CMK (cell line): ENCODE measurements at regions not wholly inside any gene's neighbourhood (a gene's known extent, or its start where the extent isn't known, plus 50 kb on each side); places are given as distances from the start of the nearest gene placed in this dataset.
"Not testable (repeated sequence)": the region's sequence is repeated elsewhere in the genome, so short reads cannot be mapped to it uniquely, and the experiment has no call there.

ENCODE experiments used
- DNase-seq: peaks from one replicate; pipeline ENCODE4 v3.0.0-alpha.2; 2010; ENCODE audit warnings: low read depth

DNA sequence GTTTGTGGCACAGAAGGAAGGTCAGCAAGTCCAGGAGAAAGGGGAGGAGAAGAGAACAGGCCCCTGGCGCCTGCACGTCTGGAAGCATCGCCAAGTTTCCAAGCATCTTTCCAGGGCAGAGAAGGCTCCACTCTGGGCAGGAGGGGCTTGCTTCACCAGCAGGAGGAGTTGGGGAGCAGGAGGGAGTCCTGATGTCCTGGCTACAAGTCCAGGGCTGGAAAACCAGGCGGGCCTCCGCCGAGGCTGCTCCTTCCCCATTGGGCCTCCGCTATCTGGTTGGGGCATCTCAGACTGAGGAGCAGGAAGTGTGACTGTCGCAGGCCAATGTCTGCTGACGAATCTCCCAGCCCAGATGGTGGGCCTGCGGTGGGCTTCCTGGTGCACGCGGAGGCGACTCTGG is 421.9 kb downstream of the PREX1 start:
- DNase-seq = peak; percentile 22

DNA sequence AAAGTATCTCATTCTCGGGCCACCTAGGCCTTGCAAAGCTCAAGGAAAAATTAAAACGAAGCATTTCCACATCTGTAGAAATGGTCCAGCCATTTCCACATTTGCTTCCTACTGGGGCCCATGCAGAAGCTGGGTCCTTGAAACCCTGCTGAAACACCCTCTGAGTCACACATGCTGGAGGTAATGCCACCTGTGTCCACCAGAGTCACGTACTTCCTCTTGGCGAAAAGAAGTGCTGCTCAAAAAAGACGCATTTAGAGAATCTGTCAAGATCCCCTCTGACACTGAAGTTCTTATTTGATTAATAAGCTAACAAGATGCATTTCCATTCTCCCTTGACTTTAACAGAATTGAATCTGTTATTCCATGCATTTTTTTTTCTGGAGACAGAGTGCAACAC is 423.2 kb downstream of the PREX1 start:
- DNase-seq = no peak

DNA sequence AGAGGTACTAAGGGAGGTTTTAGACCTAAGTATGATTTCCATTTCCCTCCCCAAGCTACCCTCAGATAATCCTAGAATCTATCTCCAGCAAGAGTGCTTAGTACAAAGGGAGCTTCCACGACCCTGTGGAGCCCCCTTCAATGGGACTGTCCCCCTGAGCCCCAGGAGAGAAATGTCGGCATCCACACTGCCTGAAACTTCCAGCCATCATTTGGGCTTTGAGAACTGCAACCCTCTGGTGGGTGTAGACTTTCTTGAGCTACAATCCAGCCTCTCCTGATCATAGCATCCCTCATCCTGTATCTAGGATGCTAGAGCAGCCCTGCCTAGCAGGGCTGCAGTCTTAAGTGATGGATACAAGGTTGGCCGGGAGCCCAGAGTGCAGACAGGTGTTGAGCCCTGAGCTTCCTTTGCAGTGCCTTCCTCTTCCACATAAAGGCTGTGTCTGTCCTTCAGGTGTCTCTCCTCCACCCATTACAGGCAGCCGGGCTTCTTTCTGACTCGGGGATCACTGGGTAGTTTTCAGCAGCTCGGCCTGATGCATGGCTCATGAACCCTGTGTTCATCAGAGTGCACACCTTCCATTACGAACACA is 424.5 kb downstream of the PREX1 start:
- no peak for DNase-seq

DNA sequence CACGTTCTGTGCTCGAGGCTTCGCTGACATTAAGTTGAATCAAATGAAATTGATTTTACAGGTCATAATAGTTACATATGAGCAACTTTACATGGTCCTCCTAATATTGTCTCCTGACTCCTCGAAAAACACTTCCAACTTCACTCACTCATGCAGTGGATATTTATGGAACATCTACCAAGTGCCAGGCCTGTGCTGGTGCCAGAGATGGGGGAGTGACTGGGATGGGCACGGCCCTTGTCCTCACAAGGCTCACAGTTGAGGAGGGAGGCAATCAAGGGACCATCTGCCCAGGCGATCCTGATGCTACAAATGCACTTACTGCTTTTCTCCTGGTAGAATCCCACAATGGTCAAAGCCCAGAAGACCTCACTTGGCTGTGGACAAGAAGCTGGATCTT is 426.4 kb downstream of the PREX1 start:
- no peak for DNase-seq

DNA sequence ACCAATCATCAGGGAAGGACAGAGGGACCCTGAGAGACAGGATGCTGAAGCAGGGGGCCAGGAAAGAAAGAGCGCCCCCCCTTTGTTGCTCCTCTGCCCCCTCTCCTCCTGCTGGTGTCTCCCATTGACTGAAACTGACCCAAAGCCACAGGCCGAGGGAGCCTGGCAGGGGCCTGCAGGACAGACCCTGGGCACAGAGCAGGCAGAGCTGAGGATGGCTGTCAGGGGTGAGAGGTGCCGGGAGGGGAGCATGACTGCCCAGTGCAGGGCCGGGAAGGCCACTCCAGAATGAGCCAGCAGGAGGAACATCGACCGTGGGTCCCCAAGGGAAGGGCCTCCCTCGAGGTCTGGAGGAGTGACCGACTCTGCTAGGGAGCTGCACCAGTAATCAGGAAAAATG is 427.8 kb downstream of the PREX1 start:
- no peak for DNase-seq

DNA sequence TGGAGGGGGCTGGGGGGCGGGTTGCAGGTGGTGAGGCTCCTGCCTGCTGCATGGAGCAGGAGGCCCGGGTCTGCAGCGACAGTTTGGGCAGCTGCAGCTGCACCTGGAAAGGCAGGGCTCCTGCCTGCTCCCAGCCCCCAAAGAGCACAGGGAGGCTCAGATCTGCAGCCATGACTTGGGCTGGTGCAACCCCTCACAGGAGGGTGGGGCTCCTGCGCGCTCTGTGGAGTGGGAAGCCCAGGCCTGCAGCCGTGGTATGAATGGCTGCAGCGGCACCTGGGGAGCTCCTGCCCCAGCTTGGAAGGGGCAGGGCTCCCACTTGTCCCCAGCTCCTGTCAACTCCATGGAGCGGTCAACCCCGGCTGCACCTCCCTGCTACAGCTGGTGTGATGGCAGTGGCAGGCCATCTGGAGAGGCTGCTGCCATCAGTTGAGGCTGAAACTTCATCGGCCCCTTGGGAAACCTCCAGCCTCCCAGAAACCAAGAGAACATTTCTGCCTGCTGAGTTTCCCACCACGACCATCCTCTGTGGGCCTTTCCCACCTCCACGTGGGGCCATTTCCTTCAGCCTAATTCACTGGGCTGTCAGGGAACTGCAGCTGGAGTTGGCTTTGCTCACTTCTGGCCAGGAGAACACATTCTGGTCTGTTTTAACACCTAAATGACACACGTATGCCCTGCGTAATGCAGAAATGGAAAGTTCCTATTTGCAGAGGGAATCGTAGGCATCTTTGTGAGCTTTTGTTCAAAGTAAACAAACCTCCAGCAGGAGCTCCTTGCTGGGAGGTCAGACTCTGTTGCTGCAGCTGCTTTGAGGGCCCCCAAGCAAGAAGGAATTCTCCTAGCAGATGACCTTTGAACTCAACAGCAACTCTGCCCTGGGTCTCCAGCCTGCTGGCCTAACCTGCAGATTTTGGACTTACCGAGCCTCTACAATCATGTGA is 429.0 kb downstream of the PREX1 start:
- DNase-seq = no peak

DNA sequence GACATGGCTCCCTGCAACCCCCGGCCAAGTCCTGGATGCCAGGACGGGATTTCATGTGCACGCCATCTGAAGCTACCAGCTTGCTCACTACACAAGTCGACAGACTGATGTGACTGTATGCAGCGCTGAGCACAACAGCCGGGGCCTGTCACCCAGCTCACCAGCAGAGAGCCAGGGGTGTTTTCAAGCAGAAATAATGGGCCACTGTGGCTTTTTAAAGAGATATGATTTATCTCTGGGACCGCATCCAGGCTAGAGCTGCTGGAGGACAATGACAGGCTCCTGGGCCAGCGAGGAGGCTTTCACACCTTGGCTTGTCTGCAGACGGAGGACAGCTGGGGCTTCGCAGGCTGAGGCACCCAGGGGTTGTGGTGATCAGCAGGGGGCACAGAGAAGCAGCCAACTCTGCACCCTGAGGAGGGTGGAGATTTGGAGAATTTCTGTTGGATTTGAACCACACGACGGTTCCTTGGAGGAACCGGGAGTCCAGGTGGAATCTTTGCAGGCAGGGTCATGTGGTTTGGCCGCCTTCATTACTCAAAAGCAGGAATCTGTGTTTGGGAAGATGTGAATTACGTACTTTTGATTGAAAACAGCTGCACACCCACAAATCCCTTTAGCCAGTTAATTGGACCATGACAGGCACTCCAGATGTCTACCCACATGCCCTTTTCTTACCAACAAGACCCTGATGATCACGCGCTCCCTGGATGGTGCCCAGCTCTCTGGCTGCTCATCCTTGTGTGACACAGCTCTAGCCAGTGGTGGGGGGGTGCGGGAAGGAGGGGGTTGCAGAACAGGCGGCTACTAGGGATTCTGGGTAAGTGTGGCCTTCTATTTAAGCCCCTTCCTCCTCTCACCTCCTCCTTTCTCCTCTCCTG is 430.6 kb downstream of the PREX1 start:
- not testable (repeated sequence) for DNase-seq

DNA sequence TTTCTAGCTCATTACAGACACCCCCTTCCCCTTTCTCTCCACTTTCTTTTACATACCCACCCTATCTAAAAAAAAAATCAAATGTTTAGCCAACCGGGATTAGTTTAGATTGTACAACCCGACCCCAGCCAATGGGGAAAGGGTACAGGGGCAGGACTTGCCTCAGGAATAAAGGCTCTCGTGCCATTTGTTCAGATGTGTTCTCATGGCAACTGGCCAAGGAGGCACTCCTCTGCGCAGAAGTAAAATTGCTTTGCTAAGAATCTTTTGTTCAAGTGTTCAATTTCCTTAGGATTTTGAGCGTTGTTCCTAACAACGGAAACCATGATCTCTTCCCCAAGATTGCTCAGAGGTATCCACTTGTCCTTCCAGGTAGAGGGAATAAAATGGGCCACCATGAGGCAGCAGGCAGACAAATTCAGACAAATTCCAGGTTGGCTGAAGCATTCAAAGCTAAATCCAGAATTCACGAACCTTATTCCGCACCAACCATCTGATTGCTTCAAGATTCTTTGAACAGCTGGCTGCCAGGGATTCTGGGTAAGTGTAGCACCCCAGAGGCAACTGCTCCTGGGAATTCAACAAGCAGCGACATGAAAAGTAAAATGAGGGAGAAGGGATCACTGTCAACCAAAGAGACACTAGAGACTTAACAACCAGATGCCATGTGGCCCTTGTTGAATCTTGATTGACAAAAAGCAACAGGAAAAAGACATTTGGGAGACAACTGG is 431.8 kb downstream of the PREX1 start:
- no peak for DNase-seq

DNA sequence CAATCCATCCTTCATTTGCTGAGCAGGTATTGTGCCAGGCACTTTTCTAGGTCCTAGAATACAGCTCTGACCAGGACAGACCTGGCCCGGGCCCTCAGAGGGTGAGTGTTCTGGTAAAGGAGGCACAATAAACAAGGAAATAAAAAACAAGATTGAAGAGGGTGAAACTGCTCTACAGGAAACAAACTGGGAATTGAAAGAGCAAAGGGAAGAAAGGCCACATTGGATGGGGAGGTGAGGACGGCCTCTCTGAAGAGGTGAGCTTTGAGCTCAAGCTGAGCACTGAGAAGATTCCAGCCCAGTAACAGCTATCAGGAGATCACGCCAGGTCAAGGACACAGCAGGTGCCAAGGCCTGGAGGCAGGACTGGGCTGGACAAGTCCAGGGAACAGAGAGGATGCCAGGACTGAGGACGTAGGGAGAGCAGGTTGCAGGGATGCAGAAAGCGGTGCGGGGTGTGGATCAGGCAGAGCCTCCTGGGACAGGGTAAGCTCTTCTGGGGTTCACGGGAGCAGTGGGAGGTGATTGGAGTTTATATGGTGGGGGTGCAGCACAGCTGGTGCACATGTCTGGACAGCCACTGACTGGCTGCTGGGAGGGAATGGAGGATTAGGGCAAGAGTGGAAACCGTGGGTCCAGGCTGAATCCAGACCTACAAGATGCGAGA is 433.3 kb downstream of the PREX1 start:
- DNase-seq = no peak

DNA sequence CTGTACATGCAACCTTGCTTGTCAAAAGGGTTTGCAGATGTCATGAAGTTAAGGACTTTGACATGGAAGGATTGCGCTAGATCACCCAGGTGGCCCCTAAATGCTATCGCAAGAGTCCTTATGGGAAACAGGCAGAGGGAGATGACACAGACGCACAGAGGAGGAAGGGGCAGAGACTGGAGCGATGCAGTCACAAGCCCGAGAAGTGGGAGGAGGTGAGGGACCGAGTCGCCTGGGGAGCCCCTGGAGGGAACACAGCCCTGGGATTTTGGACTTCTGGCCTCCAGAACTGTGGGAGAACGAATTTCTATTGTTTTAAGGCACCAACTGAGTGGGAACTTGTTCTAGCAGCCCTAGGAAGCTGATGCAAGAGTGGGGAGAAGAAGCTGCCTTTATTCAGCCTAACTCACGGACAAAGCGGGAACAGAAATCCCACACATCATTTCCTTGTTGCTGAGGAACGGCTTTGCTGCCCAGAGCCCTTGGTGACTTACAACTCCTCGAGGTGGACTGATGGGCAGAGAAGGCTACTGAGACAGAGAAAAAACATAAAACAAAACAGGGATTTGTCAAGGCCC is 434.0 kb downstream of the PREX1 start:
- DNase-seq = no peak

DNA sequence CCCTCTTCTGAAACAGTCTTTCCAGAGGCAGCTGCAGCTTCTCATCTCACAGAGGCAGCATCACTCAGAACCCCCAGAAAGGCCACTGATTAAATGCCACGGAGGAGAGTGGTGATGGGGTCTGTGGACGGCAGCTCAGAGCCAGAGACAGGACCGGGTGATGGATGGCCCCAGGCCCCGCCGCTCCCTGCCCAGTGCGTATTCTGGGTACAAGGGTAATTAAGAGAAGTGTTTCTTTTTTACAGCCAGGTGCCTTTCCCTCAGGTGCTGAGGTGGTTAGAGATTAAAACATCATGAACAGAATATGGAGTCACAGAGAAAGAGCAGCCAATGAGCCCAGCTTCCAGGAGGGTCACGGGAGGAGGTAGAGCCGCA is 434.5 kb downstream of the PREX1 start:
- no peak for DNase-seq

DNA sequence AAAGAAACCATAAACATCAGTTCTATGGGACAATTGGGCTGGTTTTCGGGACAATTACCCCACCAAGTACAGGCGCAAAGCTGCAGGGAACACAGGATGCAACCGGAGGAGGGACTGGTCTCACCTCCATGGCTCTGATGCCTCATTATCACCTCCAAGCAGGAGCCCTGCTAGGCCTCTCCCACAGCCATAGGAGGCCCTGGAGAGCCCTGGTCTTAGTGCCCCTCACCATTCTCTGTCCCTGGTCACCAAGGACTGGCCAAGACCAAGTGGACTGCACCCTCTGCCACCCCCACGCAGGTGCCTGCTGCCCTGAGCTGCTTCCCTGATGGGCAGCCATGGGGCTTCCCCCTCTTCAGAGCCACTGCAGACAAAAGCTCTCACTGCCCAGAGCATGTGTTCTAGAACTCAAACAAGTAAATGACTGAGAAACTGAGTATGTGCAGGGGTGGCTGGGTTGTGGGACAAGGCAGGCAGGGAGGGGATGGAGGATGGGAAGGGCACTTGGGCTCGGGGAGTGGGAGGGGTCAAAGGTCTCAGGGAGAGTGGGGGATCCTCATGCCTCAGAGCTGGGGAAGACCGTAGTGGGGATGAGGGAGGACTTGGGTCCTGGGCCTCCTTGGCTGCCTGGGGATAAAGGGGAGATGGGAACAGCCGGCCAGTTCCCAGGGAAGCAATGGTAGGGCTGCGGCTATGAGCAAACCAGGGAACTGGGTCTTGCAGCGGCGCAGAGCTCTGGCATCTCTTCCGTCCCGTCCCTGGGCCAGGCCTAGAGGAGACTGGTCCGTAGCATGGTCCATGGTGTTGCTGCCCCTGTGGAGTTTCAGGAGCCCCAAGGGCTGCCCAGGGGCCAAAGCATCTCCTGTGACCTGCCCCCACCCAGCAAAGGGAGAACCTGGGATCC is 435.1 kb downstream of the PREX1 start:
- DNase-seq = no peak

DNA sequence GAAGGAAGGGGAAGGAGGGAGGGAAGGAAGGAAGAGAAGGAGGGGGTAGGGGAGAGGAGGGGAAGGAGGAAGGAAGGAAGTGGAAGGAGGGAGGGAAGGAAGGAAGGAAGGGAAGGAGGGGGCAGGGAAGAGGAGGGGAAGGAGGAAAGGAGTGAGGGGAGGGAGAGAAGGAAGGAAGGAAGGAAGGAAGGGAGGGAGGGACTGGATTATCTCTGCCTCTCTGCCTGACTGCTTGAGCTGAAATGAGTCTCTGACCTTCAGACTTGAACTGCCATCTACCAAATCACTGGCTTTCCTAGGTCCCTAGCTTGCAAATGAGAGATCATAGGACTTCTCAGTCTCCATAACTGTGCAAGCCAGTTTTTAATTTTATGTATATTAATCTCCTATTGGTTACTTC is 436.8 kb downstream of the PREX1 start:
- no peak for DNase-seq

DNA sequence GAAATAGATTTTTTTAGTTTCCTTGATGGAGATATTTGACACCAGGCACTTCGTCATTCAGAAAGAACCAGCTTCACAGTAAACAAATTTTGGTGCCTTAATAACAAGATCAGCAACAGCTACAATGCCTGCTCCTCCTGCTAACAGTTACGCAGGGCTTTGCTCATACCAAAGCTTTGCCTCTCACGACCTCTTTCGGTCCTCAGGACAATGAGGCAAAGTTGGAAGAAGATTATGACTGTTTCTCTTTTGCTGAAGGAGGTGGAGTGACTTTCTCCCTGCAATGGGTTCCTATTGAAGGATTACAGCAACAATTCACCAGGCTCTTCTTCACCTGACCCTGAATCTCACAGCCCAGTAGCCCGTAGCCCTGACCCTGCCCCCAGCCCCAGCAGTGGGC is 440.1 kb downstream of the PREX1 start:
- no peak for DNase-seq

DNA sequence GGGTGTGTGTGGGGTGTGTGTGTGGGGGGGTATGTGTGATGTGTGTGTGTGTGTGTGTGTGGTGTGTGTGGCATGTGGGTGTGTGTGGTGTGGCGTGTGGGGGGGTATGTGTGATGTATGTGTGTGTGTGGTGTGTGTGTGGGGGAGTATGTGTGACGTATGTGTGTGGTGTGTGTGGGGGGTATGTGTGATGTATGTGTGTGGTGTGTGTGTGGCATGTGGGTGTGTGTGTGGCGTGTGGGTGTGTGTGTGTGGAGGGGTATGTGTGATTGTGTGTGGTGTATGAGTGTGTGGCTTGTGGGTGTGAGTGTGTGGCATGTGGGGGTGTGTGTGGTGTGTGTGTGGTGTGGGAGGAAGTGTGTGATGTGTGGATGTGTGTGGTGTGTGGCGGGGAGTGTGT is 442.3 kb downstream of the PREX1 start:
- DNase-seq = no peak

DNA sequence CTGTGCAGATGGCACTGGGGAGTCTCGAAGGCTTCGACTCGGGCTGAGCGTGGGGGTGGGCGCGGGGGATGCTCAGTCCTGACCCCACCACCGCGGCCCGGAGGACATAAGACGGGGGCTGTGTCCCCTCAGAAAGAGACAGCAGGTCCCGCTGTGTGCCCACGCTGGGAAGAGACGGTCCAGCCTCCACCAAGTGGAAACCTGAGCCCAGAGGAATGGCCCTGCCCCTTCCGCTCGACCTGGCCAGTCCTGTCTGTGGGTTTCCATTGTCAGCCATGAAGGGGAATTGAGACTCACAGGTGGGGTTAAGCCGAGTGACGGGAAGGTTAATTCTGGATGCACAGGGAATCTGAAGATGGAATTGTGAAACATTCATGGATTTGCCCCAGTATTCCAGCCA is 442.7 kb downstream of the PREX1 start:
- DNase-seq = no peak

DNA sequence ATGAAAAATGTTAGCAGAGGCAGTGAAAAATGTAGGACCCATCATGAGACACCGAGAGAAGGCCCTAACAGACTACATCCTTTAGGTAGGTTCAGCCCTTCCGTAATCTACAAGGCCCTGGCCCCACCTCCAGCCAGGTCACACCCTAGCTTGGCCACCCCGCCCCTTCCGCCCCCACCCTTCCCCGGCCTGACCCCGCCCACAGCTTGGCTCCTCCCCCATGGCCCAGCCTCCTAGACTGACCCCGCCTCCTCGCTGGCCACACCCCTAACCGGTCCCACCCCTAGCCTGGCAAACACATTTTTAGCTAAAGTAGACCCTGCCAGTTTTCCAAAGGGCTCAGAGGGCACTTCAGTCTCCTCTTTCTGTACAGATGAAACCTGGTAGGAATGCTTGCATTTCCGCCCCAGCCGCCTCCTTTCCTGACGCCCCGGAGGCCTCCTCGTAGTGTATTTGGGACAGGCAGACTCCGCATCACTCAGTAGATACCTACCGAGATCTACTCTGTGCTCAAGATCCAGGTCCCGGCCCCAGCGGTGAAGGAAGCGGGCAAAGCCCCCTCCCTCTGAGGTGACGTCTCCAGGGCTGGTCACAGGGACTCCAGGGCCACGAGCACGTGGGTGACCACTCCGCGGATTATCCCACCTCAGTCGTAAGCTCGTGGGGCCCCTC is 443.5 kb downstream of the PREX1 start:
- no peak for DNase-seq

DNA sequence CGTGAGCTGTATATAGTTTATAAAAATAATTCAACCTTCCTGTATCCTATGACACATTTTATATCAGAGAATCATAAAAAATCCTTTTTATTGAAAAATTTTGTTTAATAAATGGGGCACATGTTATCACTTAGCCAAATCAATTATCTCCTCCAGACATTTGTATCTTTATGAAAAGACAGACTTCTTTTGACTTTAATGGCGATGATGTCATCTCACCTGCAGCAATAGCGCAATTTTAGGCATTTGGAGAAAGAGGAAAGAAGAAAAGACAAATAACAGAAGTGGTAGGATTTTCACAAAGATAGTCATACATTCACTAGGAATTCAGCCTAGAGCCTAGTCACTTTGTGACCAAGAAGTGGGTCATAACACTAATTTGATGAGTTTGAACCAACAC is 444.5 kb downstream of the PREX1 start:
- no peak for DNase-seq

DNA sequence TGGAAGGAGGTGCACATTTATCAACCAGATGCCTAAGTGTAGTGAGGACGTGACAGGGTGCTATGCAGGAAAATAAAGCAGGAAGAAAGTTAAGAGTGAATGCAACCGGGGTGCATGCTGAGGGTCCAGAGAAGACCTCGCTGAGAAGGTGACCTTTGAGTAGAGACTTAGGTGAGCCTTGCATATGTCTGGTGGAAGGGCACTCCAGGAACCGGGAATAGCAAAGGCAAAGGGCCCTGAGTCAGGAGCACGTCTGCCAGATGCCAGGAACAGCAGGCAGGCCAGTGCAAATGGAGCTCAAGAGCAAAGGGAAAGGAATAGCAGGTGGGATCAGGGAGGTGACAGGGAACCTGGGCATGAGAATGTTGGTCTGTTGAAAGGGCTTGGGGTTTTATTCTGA is 445.5 kb downstream of the PREX1 start:
- no peak for DNase-seq
